Lower leg skin (tissue), 3 donors: ENCODE measurements at regions not wholly inside any gene's neighbourhood (a gene's known extent, or its start where the extent isn't known, plus 50 kb on each side); places are given as distances from the start of the nearest gene placed in this dataset.

Source experiments
- POLR2A ChIP-seq, 2 donors: fragments of 450-650 bp; IDR thresholded peaks; one replicate each; pipeline ENCODE4 v1.6.1; 2016 to 2017; ENCODE audit warnings: antibody characterized with exemption in 2 of 2, mild to moderate bottlenecking in 1 of 2, moderate library complexity in 1 of 2
- TF ChIP-seq, protein P1 (sequence below), 3 donors: fragments of 450-650 bp; IDR thresholded peaks; one replicate each; pipeline ENCODE4 v1.5.1; 2016; ENCODE audit warnings: antibody characterized with exemption in 3 of 3, mild to moderate bottlenecking in 3 of 3, moderate library complexity in 2 of 3

DNA sequence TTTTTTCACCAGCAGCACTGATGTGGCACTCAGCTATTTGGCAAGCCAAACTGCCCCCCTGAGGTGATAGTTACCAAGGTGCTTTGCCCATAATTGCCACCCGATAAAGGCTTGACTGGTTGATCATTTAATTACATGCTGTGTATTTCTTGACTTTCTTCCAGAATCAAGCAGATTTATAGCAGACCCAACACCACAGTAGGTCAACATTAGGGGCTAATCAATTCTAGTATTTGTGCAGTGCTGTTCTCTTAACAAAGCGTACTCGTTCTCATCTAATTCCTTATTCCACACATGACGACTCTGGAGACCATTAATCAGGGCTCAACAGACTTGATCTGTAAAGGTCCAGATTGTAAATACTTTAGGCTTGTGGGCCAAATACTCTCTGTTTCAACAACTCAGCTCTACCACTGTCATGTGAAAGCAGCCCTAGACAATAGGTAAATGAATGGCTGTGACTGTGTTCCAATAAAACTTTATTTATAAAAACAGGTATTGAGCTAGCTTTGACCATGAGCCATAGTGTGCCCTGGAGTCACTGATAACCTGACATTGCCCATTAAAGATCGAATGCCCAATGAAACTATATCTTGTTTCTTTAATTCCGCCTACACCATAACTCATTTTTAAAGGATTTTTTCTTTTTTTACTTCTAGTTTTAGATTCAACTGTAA is 119.1 kb upstream of the TMC3 start:
- TF ChIP-seq, protein P1, sequence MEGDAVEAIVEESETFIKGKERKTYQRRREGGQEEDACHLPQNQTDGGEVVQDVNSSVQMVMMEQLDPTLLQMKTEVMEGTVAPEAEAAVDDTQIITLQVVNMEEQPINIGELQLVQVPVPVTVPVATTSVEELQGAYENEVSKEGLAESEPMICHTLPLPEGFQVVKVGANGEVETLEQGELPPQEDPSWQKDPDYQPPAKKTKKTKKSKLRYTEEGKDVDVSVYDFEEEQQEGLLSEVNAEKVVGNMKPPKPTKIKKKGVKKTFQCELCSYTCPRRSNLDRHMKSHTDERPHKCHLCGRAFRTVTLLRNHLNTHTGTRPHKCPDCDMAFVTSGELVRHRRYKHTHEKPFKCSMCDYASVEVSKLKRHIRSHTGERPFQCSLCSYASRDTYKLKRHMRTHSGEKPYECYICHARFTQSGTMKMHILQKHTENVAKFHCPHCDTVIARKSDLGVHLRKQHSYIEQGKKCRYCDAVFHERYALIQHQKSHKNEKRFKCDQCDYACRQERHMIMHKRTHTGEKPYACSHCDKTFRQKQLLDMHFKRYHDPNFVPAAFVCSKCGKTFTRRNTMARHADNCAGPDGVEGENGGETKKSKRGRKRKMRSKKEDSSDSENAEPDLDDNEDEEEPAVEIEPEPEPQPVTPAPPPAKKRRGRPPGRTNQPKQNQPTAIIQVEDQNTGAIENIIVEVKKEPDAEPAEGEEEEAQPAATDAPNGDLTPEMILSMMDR (IDR thresholded peaks at IDR 0.05) = no peak
- TF ChIP-seq POLR2A (IDR thresholded peaks at IDR 0.05) = no peak
